Activated CD8-positive, alpha-beta memory T cell treated with anti-CD3 and anti-CD28 coated beads, Interleukin-2, amount 50 U/mL, for 24 hours (primary cell): ENCODE measurements at regions not wholly inside any gene's neighbourhood (a gene's known extent, or its start where the extent isn't known, plus 50 kb on each side); places are given as distances from the start of the nearest gene placed in this dataset.
"Not testable (repeated sequence)": the region's sequence is repeated elsewhere in the genome, so short reads cannot be mapped to it uniquely, and the experiment has no call there.

Experiments used
- DNase-seq: peaks from one replicate; pipeline ENCODE4 v3.0.0-alpha.2; 2020; ENCODE audit errors: extremely low read depth

DNA sequence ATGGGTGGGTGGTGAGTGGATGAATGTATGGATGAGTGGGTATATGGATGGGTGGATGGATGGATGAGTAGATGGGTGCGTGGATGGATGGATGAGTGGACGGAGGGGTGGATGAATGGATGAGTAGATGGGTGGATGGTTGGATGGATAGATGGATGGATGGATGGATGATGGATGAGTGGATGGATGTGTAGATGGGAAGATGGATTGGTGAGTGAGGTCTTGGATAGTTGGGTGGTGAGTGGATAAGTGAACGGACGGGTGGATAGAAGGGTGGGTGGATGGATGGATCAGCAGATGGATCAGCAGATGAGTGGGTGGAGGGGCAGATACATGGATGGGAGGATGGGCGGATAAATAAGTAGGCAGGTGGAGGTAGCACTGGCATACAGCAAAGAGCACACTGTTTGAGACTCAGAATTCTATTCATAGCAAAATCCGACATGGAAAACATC, 163.5 kb downstream of the C9orf50 start:
- DNase-seq, result no peak

DNA sequence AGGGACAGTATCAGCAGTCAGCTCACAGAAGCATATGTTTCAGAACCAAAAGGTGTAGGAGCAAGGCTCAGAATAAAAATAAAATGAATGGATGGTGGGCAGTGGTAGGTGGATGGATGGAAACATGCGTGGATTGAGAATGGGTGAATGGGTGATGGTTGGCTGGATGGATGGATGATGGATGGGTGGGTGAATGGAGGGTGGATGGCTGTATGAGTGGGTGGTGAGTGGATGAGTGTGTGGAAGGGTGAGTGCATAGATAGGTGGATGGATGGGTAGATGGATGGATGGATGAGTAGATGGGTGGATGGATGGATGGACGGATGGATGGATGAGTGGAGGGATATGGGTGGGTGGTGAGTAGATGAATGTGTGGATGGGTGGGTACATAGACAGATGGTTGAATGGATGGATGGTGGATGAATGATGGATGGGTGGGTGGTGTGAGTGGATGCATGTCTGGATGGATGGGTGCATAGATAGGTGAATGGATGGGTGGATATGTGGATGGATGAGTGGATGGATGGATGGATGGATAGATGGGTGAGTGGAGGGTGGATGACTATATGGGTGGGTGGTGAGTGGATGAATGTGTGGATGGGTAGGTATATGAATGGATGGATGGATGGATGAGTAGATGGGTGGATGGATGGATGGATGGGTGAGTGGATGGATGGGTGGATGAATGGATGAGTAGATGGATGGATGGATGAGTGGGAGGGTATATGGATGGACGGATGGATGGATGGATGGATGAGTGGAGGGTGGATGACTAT, 164.2 kb downstream of the C9orf50 start:
- DNase-seq, result no peak

DNA sequence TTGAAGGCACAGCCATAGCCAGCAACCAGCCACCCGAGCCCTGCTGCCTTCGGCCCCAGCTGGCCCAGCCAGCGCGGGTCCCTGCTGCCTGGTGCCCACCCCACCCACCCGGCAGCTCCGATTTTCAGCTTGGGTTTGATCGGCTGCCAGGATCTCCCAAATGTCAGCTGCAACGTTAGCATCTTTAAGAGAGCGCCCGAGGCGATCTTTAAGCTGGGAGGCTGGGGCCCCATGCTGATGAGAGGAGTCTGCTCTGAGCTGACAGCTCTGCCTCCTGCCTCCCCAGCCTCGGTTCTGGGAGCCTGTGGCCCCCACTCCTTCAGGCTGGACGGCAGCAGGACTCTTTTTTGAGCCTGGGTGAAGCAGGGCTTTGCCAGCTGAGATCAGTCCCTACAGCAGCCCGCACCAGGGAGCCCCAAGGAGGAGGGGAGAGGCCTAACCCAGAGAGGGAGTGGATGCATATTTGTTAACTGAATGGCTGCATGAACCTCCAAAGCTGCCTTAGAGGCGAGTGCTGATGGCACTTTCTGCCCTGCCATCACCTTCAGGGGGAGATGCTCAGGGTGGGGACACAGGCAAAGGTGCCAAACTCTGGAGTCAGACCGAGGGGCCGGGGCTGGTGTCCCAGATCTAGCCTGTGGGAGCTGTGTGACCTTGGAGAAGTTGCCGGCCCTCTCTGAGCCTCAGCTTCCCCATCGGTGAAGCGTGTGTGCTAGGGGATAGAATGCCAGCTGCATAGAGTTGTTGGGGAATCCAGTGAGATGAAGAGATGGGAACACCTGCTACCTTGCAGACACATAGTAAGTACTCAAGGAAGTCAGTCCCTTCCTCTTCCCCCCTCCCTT, 165.5 kb downstream of the C9orf50 start:
- DNase-seq, result no peak

DNA sequence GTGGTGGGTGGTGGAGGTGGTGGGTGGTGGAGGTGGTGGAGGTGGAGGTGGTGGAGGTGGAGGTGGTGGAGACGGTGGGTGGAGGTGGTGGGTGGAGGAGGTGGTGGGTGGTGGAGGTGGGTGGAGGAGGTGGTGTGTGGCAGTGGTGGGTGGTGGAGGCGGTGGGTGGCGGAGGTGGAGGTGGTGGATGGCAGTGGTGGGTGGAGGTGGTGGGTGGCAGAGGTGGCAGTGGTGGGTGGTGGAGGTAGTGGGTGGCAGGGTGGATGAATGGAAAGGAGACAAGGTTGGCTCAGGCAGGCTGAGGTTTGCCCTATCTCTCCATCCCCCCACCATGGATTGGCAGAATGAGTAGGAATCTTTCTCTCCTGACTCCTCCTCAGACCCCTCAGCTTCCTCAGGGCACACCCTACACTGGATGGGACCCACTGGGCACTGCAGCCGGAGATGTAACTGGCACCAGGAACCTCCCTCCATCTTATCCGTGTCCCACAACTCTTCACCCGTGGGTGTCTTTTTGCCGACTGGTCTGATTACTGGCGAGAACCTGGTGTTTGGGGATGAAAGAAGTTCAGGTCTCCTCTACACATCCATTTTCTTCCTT, 166.3 kb downstream of the C9orf50 start:
- no peak for DNase-seq

DNA sequence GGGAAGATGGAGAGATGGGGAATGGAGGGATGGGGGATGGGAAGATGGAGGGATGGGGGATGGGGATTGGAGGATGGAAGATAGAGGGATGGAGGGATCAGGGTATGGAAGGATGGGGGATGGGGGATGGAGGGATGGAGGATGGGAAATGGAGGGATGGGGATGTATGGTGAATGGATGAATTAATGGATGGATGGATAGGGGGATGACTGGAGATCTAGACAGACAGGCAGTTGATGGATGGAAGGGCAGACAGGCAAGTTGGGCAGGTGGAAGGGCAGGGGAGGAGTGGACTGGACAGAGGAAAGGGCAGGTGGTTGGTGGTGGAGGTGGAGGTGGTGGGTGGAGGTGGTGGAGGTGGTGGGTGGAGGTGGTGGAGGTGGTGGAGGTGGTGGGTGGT, 167.2 kb downstream of the C9orf50 start:
- DNase-seq, result no peak

DNA sequence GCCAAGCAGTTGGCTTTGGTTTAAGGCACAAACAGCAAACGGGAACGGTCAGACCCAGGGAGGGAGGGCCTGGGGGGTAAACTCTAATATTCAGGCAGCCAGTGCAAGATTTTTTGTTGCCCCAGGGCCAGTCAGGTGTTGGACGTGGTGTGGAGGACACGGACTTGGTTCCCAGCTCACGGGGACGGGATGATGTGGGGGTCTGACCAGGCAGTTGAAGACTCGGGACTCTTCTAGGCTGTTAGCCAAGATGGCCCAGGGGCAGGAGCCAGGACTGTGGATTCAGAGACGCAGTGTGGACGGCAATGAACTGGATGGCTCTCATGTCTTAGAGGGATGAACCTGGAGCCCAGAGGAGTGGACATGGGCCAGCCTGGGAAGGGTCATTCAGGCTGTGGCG, 169.2 kb downstream of the C9orf50 start:
- DNase-seq, result no peak

DNA sequence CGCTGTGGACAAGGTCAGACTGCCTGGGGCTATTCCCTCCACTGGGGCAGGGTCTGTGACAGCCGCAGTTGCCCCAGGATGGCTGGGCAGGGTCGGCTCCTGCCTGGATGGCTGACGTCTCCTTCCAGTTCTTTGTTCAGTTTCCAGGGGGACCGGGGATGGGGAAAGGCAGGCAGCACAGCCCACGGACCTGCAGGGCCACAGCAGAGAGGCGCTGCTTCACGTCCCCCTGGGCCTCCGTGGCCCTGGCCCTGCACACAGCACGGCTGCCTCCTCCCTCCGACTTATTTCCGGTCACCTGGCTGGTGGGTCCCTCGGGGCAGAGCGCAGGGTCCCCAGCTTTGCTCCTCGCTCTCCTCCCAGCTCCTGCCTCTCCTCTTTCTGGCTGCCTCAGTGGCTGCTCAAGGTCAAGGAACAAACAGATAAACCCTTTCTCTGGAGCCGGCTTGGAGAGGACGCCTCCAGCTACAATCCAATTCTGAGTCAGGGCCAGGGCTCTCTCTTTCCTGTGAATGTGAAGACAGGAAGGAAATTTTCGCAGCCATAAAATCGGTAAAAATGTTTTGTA, 169.7 kb downstream of the C9orf50 start:
- DNase-seq, result no peak

DNA sequence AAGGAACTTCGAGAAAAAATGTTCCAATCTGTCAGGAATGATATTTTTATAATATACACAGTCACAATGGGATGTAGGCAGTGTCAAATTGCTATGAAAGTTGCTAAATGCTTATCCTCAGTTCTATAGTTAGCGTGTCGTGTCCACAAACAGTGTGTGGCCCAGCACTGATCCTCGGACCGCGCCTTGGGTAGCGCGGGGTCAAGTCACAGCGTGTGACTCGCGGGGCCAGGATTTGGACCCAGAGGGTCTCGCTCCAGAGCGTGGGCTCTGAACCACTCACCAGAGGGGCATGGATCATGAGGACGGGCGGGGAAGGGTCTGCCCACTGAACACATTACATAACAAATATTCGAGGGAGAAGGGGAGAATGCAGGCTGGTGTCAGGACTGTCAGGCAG, 171.8 kb downstream of the C9orf50 start:
- DNase-seq, result no peak

DNA sequence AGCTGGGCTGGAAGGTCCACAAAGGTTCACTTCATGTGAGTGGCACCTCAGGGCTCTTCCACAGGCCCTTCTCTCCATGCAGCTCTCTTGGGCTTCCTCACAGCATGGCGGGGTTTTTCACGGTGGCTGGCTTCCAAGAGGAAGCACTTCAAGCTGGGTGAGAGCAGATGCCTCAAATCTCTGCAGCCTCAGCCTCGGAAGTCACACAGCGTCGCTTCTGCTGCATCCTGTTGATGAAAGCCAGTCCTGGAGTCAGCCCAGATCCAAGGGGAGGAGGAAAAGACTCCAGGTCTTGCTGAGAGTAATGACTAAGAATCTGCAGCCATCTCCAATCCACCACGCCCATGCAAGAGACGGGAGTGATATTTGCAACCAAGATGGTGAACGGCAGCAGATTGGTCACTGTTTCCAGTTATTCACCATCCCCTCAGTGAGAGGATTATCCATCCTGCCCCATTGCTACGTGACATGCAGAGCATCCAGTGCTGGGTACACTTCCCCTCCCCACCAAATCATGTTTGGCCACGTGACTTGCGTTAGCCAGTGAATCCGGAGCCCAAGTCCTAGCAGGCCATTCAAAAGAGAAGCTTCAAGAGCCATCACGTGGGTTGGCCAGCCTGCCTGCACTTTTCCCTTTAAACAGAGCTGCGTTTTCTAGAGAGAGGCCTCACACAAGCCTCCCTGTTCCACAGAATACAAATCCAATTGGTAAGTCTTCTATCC, 173.9 kb downstream of the C9orf50 start:
- DNase-seq, result no peak

DNA sequence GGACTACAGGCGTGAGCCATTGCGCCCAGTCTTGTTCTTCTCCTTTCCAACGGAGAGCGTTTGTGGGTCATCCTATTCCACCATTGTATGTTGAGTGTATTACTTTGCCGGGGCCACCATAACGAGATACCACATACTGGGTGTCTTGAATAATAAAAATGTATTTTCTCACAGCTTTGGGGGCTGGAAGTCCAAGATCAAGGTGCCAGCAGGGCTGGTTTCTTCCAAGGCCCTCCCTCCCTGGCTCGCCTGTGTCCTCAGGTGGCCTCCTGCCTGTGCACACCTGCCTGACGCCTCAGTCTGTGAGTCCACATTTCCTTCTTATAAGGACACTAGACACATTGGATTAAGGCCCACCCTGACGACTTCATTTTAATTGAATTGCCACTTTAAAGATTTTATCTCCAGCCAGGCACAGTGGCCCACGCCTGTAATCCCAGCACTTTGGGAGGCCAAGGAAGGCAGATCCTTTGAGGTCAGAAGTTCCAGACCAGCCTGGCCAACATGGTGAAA, 175.1 kb downstream of the C9orf50 start:
- DNase-seq, result no peak

DNA sequence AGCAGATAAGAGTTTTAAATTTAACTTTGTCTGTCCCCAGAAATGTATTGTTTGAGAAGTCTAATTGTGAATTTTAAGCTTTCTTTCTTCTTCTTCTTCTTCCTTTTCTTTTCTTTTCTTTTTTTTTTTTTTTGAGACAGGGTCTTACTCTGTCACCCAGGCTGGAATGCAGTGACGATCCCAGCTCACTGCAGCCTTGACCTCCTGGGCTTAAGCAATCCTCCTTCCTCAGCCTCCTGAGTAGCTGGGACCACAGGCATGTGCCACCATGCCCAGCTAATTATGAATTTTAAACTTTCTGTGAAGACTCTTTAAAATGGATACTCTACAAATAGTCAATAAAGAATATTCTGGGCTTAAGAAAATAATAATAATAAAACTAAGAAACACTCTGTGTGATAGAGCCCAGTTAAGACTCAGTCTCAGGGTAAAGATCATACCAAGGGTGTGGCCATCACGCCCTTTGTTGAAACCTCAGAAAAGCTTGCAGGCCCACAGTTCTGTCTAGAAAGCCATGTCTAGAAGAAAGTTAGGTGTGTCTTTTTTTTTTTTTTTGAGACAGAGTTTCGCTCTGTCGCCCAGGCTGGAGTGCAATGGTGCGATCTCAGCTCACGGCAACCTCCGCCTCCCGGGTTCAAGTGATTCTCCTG, 177.3 kb downstream of the C9orf50 start:
- not testable (repeated sequence) for DNase-seq

DNA sequence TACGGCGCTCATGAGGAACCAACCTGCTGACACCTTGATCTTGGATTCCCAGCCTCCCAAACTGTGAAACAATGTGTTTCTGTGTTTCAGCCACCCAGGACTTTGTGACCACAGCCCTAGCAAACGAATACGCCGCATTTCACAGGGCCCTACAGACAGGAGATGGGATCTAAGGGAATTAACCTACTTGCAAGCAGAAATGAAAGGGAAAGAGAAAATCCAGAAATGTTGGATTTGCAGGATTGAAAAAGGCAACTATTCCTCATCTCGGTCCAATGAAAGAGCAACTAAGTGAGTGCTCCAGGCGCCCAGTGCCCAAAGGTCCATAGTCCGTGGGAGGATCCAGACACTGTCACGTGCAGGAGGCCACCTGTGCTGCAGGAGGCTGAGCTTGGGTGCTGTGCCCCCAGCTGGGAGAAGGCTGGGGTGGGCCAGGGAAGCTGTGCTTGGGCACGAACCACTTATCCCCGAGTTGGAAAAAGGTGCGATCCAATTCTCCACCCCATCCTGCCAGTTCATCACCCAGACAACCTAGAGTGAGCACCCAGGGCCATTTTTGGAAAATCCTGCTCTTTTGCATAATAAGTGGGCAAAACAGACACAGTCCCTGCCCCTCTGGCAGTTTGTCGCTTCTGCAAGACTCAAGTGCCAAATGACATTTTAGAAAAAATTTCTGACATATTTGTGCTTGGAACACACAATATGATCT, 177.9 kb downstream of the C9orf50 start:
- no peak for DNase-seq

DNA sequence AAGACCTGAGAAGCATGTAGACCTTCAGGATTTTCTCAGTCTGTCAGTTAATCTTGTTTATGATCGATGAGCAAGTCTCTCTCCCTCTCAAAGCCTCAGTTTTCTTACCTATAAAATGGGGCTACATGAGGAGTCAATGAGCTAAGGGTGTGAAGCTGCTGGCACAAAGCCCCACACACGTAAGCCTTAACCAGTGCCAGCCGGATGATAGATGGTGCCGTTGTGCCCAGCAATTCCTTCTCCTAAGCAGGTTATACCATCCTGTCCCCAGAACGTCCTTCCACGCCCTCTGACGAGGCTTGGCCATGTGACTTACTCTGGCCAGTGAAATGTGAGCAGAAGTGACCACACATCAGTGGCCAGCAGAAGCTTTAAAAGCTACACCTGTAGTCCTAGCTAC, 179.0 kb downstream of the C9orf50 start:
- no peak for DNase-seq

DNA sequence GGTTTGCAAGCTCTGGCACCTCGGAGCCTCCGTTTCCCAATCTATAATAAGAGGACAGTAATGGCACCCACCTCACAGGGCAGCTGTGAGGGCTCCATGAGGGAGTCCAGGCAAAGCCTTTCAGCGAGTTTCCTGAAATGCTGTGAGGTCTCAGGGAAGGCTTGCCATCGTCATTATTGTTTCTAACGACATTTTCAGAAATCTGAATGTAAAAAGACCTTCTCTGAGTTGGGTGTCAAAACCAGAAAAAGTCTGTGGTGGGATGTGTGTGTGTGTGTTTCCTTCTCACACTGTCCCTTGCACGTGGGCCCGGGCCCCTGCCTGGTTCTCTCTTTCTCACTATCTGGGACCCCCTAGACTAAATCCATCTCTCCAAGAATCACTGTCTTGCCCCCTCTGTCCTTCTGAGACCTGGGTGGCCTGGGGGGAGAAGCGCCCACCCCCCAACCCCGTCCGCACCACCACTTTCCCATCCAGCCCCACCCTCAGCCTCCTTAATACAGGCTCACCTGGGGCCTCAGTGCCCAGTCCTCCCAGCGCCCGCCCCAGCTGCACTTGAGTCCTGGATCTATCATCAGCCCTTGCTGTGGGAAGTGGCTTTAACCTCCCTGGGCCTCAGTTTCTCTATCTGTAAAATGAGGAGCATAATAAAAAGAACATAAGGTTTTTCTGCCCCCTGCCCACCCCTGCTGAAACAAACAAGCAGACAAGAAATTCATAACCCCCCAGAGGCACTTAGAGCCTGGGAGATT, 180.3 kb downstream of the C9orf50 start:
- no peak for DNase-seq

DNA sequence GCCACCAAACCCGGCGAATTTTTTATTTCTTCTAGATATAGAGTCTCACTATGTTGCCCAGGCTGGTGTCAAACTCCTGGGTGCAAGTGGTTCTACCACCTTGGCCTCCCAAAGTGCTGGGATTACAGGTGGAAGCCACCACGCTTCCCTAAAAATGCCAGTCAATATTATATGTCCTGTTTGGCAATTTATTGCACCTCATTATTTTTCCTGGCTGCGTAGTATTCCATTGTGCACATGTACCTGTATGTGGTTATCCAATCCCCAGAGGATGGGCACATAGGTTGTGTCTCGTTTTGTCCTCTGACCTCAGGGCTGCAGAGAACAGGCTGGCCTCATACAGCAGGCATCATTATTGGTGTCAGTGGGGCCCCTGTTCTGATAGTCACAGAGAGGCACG, 181.7 kb downstream of the C9orf50 start:
- DNase-seq, result no peak

DNA sequence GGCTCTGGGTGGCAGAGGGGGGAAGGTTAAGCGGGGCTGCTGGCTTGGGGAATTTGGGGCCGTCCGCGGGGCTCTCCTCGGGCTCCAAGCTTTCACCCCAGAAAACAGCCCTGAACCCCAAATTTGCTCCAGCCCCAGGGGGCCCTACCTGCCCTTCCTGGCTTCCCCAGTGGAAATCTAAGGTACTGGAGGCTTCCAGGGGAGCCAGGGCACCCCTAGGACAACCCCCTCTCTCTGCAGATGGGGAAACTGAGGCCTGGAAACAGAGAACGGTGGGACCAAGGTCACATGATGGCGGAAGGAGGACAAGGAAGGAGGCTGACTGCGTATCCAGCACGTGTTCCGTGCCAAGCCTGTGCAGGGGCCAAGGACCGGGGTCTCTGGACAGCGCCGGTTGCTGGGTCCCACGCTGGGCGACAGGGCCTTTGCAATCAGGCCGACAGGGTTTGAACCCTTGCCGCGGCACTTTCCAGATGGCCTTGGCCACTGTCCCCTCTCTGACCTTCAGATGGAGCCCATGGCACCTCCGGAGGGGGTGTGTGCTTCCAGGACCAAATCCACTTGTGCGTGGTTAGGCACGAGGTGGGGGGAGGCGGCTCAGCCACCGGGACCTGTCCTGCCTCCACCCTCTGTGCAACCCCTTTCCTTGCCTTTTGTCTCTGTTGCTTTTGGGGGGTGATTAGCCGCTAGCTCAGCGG, 183.1 kb downstream of the C9orf50 start:
- DNase-seq, result no peak

DNA sequence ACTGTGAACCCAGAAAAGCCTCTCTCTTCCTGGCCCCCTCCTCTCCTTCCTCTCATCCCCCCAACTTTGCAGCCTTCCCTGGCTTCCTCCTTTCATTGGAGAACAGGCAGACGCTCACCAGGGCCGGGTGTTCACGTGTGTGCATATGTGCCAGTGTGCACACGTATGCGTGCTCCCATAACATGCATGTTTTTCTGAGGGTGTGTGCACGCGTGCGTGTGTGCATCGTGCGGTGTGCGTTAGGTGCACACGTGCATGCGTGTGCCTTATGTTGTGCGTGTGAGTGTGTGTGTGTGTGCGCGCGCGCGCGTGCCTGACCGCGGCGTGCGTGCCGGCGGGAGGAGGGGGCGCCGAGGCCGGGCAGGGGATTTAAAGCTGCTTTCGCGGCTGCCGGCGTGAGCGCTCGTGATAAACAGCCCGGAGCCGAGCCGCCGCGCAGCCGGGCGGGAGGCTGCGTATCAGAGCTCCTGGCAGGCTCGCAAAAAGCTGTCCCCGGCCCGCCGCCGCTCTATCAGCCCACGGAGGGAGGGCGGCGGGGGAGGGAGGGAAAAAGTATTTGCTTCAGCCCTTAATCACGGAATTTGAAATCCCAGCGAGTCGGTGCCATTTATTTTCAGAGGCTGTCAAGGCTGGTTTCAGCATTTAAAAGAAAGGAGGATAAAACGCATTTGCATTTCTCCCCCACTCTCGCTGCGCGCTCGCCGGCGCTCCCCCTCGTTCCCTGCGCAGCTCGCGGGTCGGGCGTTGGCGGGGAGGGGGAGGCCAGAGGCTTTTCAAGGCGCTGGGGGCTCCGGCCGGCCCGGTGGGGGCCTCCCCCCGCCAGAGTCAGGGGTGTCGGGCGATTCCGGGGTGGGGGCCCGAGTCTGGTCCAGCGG, 183.9 kb downstream of the C9orf50 start:
- no peak for DNase-seq
